K562 (cell line): ENCODE measurements at regions not wholly inside any gene's neighbourhood (a gene's known extent, or its start where the extent isn't known, plus 50 kb on each side); places are given as distances from the start of the nearest gene placed in this dataset.
"Not testable (repeated sequence)": the region's sequence is repeated elsewhere in the genome, so short reads cannot be mapped to it uniquely, and the experiment has no call there.

Experiments
- ATAC-seq: fragments of 200-7000 bp; cut with Tn5 transposase; 3 replicates; pipeline ENCODE4 v1.9.1; 2020; ENCODE audit warnings: moderate library complexity
- BruUV-seq: library from RNA; stranded (reverse); fragments of 400-500 nt; replicated peaks from 2 replicates; lab custom pipeline; 2021; lab: Mats Ljungman, UMichigan
- CTCF ChIA-PET: fragments of 300-600 bp; formaldehyde crosslinking; extraction: SDS; loops from one replicate; lab custom pipeline; 2021; ENCODE audit warnings: low intra/inter-chr PET ratio; lab: Yijun Ruan, JAX
- POLR2A ChIA-PET: fragments of 300-600, 350-650 bp; sonication (Branson Sonifier 250); formaldehyde crosslinking; extraction: SDS; loops from one replicate; lab custom pipeline; 2021; ENCODE audit warnings: antibody characterized with exemption, inconsistent platforms; lab: Yijun Ruan, JAX
- DNase-seq, 4 experiments: peaks; one replicate each; pipeline versions ENCODE4 v3.0.0 to v3.0.0-alpha.2; 2011 to 2018; ENCODE audit warnings: low spot score in 3 of 4, mixed read lengths in 3 of 4; ENCODE audit errors: extremely low read depth in 1 of 4
- FAIRE-seq: peaks from 2 replicates; lab custom pipeline; 2011; peaks lifted over from hg19 to GRCh38; lab: Jason Lieb, UNC
- H2AFZ ChIP-seq: 2 replicates; pipeline ENCODE4 v1.6.0; 2011; ENCODE audit warnings: low read depth, low read length, control low read depth, inconsistent platforms
- H3K27ac ChIP-seq: fragments of 200-600 bp; 3 replicates; pipeline ENCODE4 v1.8.0; 2011; ENCODE audit warnings: low read depth, mild to moderate bottlenecking, control low read depth, inconsistent platforms, low read length, moderate library complexity, mixed read lengths; ENCODE audit errors: extremely low read depth
- H3K27me3 ChIP-seq, 2 experiments: fragments of 300-600 bp in 1 of 2; 2 replicates in 1 of 2; 3 replicates in 1 of 2; pipeline versions ENCODE4 v1.6.0 to v1.8.0; 2011; ENCODE audit warnings: inconsistent platforms in 2 of 2, low read length in 2 of 2, mild to moderate bottlenecking in 1 of 2, mixed read lengths in 1 of 2, moderate library complexity in 1 of 2; ENCODE audit not compliant: control insufficient read depth in 2 of 2, insufficient read depth in 2 of 2
- H3K36me3 ChIP-seq: fragments of 300-600 bp; 3 replicates; pipeline ENCODE4 v1.8.0; 2011; ENCODE audit warnings: mild to moderate bottlenecking, low read length, inconsistent platforms; ENCODE audit not compliant: control insufficient read depth, insufficient read depth
- H3K4me1 ChIP-seq, 2 experiments: fragments of 200-600 bp in 1 of 2; replicated peaks in 1 of 2; 2 replicates in 1 of 2; 3 replicates in 1 of 2; pipeline versions ENCODE4 v1.5.1 to v1.8.0; 2011; ENCODE audit warnings: inconsistent platforms in 2 of 2, low read length in 2 of 2, mild to moderate bottlenecking in 1 of 2, mixed read lengths in 1 of 2, moderate library complexity in 1 of 2; ENCODE audit not compliant: control insufficient read depth in 2 of 2, insufficient read depth in 2 of 2
- H3K4me2 ChIP-seq: 2 replicates; pipeline ENCODE4 v1.6.1; 2011; ENCODE audit warnings: low read length, control low read depth, inconsistent platforms, mixed read lengths; ENCODE audit not compliant: insufficient read depth
- H3K4me3 ChIP-seq: fragments of 200-600 bp; sonication (generic), shearing (Covaris generic); 2 replicates; pipeline ENCODE4 v1.5.1; 2016; ENCODE audit warnings: control low read depth, inconsistent platforms
- H3K79me2 ChIP-seq: fragments of 200-600 bp; 3 replicates; pipeline ENCODE4 v1.8.0; 2011; ENCODE audit warnings: low read length, inconsistent platforms; ENCODE audit not compliant: control insufficient read depth, insufficient read depth
- H3K9ac ChIP-seq, 2 experiments: 2 replicates each; pipeline versions ENCODE4 v1.6.0 to v1.6.1; 2011; ENCODE audit warnings: low read depth in 2 of 2, low read length in 2 of 2, control low read depth in 1 of 2, inconsistent platforms in 1 of 2, mild to moderate bottlenecking in 1 of 2, mixed read lengths in 1 of 2; ENCODE audit not compliant: insufficient read depth in 1 of 2
- H3K9me1 ChIP-seq: one replicate; pipeline ENCODE4 v1.6.0; 2011; ENCODE audit warnings: inconsistent platforms, mild to moderate bottlenecking, low read length, moderate library complexity; ENCODE audit not compliant: control insufficient read depth, insufficient read depth
- H3K9me3 ChIP-seq: replicated peaks from 2 replicates; pipeline ENCODE4 v1.5.1; 2011; ENCODE audit warnings: low read depth, low read length, inconsistent platforms; ENCODE audit not compliant: control insufficient read depth, insufficient read depth
- H4K20me1 ChIP-seq: replicated peaks from 2 replicates; pipeline ENCODE4 v1.6.1; 2011; ENCODE audit warnings: low read length, inconsistent platforms, mixed read lengths; ENCODE audit not compliant: control insufficient read depth, insufficient read depth
- ATF4 ChIP-seq: fragments of 450-650 bp; formaldehyde crosslinking; IDR thresholded peaks from 2 replicates; pipeline ENCODE4 v1.4.0; 2022; ENCODE audit warnings: mild to moderate bottlenecking, moderate library complexity
- E2F5 ChIP-seq: sonication (generic); formaldehyde crosslinking; IDR thresholded peaks from 2 replicates; pipeline ENCODE4 v1.8.0; 2022; ENCODE audit warnings: mild to moderate bottlenecking, missing genetic modification reagents
- OTX1 ChIP-seq: fragments of 450-650 bp; formaldehyde crosslinking; IDR thresholded peaks from 2 replicates; pipeline ENCODE4 v1.4.0; 2022; ENCODE audit warnings: mild to moderate bottlenecking
- POLR2A ChIP-seq: fragments of 450-650 bp; conservative IDR thresholded peaks from 2 replicates; pipeline ENCODE4 v1.6.1; 2016
- POLR2AphosphoS5 ChIP-seq: IDR thresholded peaks from 2 replicates; pipeline ENCODE4 v1.6.1; 2011; ENCODE audit warnings: mild to moderate bottlenecking, low read depth, low read length, moderate library complexity; ENCODE audit not compliant: control insufficient read depth, insufficient read depth
- POLR2G ChIP-seq: fragments of 200-400 bp; formaldehyde crosslinking; IDR thresholded peaks from 2 replicates; pipeline ENCODE4 v1.6.1; 2017; ENCODE audit warnings: low read depth, mild to moderate bottlenecking, antibody characterized with exemption, low read length, moderate library complexity
- RAD21 ChIP-seq, 2 experiments: fragments of 250-450 bp in 1 of 2; fragments of 450-650 bp in 1 of 2; sonication (Bioruptor Pico) in 1 of 2; formaldehyde crosslinking in 1 of 2; IDR thresholded peaks in 1 of 2; conservative IDR thresholded peaks in 1 of 2; 2 replicates each; pipeline versions ENCODE4 v1.4.0 to v1.8.0; 2020 to 2022; ENCODE audit warnings: mild to moderate bottlenecking in 2 of 2, moderate library complexity in 1 of 2
- RBFOX2 ChIP-seq: fragments of 200-400 bp; formaldehyde crosslinking; IDR thresholded peaks from 2 replicates; pipeline ENCODE4 v1.6.1; 2017; ENCODE audit warnings: low read depth, mild to moderate bottlenecking, low read length, moderate library complexity
- ZNF444 ChIP-seq: fragments of 250-450 bp; sonication (Bioruptor Pico); IDR thresholded peaks from 2 replicates; pipeline ENCODE4 v1.4.0; 2020; ENCODE audit warnings: mild to moderate bottlenecking, moderate library complexity
- ZNF586 ChIP-seq: fragments of 450-650 bp; formaldehyde crosslinking; conservative IDR thresholded peaks from 2 replicates; pipeline ENCODE4 v1.4.0; 2020; ENCODE audit warnings: mild to moderate bottlenecking, moderate library complexity
- WGBS: fragments of 100-300 bp; shearing (Covaris generic); methylation state at CpG from one replicate; pipeline ENCODE4 v1.1.6; 2016; ENCODE audit warnings: low coverage, mixed read lengths; ENCODE audit not compliant: insufficient coverage; ENCODE audit errors: missing lambda C conversion rate; 5-methylcytosine and 5-hydroxymethylcytosine counted together
- in situ Hi-C: fragments of 300-500 bp; cut with MboI; formaldehyde crosslinking; loops from 4 replicates; pipeline ENCODE4 v1.15.0; 2018; ENCODE audit warnings: inconsistent platforms, mixed read lengths
- intact Hi-C: fragments of 100-400 bp; cut with micrococcal nuclease; formaldehyde crosslinking; loops from 2 replicates; pipeline ENCODE4 v1.14.2; 2022

- POLR2A ChIA-PET = interaction anchor here (0.5 to 1.9 kb wide), 6 partner anchors 16 to 87 kb away, joined by 3 to 5 read pairs (median 4); no protein-coding TSS in a partner anchor
- H4K20me1 ChIP-seq, intact Hi-C loops, H3K9ac ChIP-seq, H3K9me1 ChIP-seq, in situ Hi-C loops, H3K4me3 ChIP-seq, H2AFZ ChIP-seq, FAIRE-seq, DNase-seq, BruUV-seq, ATAC-seq, H3K27me3 ChIP-seq: not testable (repeated sequence)
- peak; percentile 54; the same call in 1 of the 2 replicates for TF ChIP-seq POLR2AphosphoS5
- TF ChIP-seq RAD21 (CRISPR knock-in tag; conservative IDR thresholded peaks at IDR 0.05 in 1 of 2, IDR thresholded peaks at IDR 0.05 in 1 of 2) = peak in 1 of 2 experiments; percentile 6; a peak in 1 of 4 replicates
- peak; percentile 24; the same call in 1 of the 2 replicates for TF ChIP-seq POLR2G
- 0 out of 2 replicates have a peak, but pooled peaks have one; percentile 17 for TF ChIP-seq E2F5
- peak; percentile 13; the same call in 1 of the 2 replicates for TF ChIP-seq POLR2A
- TF ChIP-seq OTX1 (CRISPR knock-in tag) = peak; percentile 50; the same call in 1 of the 2 replicates
- peak; percentile 65 for TF ChIP-seq RBFOX2
- 0 out of 2 replicates have a peak, but pooled peaks have one; percentile 20 for TF ChIP-seq ZNF586 (CRISPR knock-in tag)
- 0 out of 2 replicates have a peak, but pooled peaks have one; percentile 35 for TF ChIP-seq ATF4 (CRISPR knock-in tag)
- TF ChIP-seq ZNF444 (CRISPR knock-in tag) = peak; percentile 25; the same call in 1 of the 2 replicates
- Histone ChIP-seq H3K4me1 (peaks cover 0 to 11% of the 10 kb centered on the region in 2 experiments; a peak in 3 of 5 replicates), H3K36me3 (peaks cover 86% of the 10 kb centered on the region), H3K79me2 (peaks cover 64% of the 10 kb centered on the region), H3K27ac (peak overlapping the region; percentile 39; the same call in 1 of the 3 replicates), H3K4me2 (peak overlapping the region; percentile 98), H3K9me3 (peaks cover 36% of the 10 kb centered on the region)
- WGBS = 63% methylated on average over 8 of the region's 8 CpGs
- CTCF ChIA-PET = interaction anchor here (0.6 kb wide), 1 partner anchor 146 kb away, joined by 3 read pairs; no protein-coding TSS in a partner anchor
These were observed 601.6 kb downstream of the UQCRFS1 start for GRCh38 chr19:28611227-28611914.
